ENCODE measurements at regions not wholly inside any gene's neighbourhood (a gene's known extent, or its start where the extent isn't known, plus 50 kb on each side); places are given as distances from the start of the nearest gene placed in this dataset.
"Not testable (repeated sequence)": the region's sequence is repeated elsewhere in the genome, so short reads cannot be mapped to it uniquely, and the experiment has no call there.

DNA sequence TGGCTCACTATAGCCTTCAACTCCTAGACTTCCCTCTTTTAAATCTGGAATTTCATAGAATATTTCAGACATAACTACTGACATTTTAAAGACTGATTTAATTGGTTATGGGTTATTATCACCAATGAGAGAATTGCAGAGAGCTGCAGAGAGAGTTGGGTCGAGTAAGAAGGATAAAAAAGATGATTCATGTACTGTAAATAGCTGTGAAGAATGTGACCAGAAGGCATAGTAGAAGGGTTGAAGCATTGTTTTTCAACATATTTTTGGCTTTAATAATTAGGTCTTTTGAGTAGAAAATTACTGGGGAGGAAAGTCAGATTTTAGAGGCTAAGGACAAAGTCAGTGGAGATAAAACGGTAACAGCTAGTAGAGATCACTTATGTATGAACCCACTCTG is 503.2 kb upstream of the SLC8A1 start:
- no peak for DNase-seq (ENCODE audit: low read depth)

DNA sequence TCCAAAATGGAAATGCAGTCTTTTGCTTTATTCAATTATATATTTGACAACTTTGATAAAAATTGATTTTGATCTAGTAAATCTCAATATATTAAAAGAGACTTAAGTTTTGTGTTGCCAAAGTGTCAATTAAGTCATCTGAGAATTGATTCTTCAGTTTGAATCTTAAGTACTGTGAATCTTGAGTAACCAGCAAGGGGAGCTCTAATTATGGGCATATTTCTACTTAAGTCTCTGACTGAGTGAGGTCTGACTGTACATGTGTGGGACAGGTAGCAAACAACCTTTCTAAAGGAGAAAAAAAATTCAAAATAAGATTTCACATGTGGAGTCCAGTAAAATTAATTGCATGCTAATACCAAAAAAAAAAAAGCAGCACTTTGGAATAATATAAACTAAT is 503.7 kb upstream of the SLC8A1 start:
- no peak for DNase-seq (ENCODE audit: low read depth)

DNA sequence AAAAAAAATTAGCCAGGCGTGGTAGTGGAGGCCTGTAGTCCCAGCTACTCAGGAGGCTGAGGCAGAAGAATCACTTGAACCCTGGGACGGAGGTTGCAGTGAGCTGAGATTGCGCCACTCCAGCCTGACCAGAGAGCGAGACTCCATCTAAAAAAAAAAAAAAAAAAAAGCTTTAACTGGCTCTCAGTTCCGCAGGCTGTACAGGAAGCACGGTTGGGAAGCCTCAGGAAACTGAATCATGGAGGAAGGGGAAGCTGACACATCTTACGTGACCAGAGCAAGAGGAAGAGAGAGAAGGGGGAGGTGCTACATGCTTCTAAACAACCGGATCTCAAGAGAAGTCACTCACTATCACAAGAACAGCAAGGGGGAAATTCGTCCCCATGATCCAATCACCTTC is 505.6 kb upstream of the SLC8A1 start:
- DNase-seq (ENCODE audit: low read depth) = no peak

- DNase-seq (ENCODE audit: low read depth) = no peak
Measured at GRCh38 chr2:40962026-40962425, 510.1 kb upstream of the SLC8A1 start.

DNA sequence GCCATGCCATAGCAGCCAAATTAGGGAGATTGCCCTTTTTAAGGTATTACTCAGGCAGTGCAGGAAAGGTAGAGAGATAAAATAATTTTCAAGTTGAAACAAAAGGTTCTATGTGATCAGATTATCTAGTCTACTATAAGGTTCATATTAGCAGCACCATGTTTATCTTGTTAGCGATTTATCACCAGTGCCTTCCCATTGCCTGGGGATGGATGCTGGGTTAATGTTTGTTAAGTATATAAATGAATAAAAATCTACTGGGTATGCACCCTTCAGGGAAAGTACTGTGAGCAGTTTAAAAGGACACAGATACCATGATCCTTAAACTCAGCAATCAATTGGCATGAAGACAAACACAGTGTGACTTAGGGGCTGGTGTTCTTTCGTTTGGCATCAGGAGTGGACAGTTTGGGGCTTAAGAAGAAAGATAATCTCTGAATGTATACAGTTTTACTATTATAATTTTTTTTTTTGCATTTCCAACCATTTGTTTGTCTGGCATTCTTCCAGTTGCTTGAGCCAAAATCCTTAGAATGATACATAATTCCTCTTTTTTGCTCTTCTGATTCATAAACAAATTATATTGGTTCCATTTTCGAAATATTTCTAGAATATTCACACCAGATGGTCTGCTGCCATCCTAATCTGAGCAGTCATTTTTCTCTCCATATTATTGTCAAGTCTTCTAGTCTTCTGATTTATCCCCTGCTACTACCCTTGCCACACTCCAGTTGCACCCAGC is 512.8 kb upstream of the SLC8A1 start:
- DNase-seq (ENCODE audit: low read depth) = no peak

DNA sequence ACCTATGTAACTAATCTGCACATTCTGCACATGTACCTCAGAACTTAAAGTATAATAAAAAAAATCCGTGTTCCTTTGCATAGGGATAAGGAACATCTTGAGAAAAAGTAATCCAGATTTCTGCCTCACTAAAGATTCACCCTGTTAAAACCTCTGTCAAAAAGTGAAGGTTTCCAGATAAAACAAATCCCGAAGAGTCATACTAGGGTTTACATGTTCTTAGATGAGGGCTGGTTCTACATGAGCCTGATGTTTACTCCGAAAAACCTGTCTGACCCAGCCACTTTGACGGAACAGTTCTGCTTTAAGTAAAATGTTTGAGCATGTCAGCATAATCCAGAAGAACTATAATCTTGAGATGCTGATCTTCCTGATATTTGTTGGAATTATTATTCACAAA is 515.6 kb upstream of the SLC8A1 start:
- no peak for DNase-seq (ENCODE audit: low read depth)

DNA sequence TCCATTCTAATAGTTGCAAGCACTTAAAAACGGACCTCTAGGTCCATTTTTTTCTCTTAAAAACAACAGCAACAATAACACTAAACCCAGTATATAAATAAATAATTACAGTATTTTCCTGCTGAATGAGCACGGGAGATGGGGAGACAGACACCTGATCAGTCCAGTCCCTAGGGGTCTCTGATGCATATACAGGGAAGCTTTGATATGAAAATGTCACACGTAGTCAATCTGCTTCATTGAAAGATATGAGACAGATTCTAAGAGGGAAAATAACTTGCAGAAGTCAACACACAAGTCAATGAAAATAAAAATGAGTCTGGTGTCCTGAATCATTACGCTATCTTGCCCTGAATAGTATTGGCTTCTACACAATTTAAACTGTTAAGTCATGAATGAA is 523.3 kb upstream of the SLC8A1 start:
- DNase-seq (ENCODE audit: low read depth) = no peak

DNA sequence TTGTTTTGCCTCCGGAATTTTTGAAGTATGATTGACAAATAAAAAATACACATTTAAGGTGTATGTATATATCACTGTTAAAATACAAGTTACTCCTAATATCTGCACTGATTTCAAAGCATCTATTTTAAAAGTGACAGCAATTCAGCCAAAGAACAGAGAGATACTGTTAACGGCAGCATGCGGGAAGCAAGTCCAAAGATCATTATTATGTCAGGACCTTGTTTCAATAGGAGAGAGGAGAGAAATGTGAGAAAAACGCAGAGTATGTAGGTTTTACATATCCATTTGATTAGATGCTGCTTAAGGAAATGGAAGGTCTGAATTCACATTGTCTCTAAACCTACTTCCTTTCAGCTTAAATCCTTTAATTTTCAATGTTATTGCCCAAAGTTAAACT is 545.5 kb upstream of the SLC8A1 start:
- no peak for DNase-seq (ENCODE audit: low read depth)

- DNase-seq (ENCODE audit: low read depth) = no peak
Measured at GRCh38 chr2:41000374-41000773, 548.5 kb upstream of the SLC8A1 start.

DNA sequence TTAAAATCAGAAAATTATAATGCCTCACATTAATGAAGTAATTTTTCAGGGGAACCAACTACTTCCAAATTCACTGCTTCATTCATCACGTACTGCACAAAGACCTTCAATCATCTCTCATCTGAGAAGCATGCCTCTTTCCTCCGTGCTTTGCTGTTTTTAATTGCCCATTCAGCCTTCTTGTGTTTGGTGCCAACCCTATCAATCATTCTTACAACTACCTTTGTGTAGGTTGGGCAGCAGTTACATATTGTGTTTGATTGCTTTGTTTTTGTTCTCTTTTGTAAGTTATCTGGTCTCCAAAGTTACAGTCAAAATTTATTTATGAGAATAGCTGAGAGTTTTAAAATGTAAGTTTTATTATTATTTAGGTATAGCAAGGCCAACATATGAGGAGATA is 549.0 kb upstream of the SLC8A1 start:
- DNase-seq (ENCODE audit: low read depth) = no peak

- no peak for DNase-seq (ENCODE audit: low read depth)
Measured at GRCh38 chr2:41004700-41005099, 552.8 kb upstream of the SLC8A1 start.

DNA sequence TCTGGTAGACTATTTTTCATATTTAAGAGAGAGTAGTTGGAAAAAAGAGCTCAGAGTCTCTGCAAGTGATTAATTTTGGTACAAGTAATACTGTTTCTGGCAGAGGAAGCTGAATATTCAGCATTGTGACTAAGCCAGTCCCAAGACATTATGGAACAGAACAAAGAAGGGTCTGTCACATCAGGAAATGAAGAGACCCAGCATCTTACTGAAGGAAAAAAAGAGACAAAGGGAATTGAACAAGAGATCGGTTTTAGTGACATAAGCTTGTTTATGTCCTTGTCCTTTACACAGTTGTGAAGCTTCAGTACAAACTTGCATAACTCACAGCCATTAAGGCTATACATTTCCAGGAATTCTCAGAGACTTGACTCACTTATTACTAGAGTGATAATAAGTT is 568.5 kb upstream of the SLC8A1 start:
- DNase-seq (ENCODE audit: low read depth) = no peak

DNA sequence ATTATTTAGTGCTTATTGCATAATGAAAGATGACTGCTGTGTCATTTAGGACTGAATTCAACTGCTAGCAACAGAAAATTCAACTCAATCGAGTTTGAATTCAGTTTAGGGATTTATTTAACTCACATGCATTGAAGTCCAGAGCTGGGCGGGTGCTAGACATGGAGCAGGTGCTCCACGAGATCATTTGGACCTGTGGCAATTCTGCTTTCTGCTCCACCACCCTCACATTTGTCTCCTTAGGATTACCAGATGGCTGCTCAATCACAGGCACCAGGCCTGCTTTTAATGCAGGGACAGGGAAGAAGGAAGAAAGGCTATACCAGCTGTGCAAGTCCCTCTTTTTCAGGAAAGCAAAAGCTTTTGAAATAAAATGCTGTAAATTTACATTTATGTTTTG is 572.9 kb upstream of the SLC8A1 start:
- DNase-seq (ENCODE audit: low read depth) = no peak

GRCh38 chr2:41026613-41027012 is 574.7 kb upstream of the SLC8A1 start:
- DNase-seq (ENCODE audit: low read depth) = no peak

GRCh38 chr2:41027095-41027494 is 575.2 kb upstream of the SLC8A1 start:
- no peak for DNase-seq (ENCODE audit: low read depth)

DNA sequence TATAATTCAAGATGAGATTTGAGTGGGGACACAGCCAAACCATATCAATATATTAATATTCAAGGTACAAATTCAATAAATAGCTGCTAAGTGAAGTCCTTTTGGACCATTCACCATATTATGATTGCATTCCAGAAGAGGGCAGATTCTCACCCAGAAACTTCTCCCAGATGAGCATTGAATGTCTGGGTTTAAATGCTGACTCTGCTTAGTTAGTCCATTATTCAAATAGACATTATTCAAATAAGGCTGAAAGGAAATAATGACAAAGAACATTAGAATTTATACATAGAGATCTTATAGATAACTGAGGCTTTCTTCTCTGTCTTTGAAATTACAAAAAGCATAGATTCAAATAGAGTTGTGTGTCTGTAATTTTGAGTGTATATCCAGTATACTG is 579.4 kb upstream of the SLC8A1 start:
- no peak for DNase-seq (ENCODE audit: low read depth)

GRCh38 chr2:41032715-41033114 is 580.8 kb upstream of the SLC8A1 start:
- DNase-seq (ENCODE audit: low read depth) = no peak

DNA sequence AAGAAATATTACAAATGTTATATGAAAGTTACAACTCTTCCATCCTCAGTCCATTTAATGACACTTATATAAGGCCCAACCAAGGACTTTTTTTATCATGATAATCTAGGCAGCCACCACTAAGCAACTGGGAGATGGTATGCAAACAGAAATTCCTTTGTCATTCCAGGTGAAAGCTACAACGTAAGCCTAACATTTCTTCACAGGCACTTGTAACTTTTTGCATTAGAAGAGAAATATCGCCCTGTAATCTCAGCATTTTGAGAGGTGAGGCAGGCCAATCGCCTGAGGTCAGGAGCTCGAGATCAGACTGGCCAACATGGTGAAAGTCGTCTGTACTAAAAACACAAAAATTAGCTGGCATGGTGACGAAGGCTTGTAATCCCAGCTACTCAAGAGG is 581.2 kb upstream of the SLC8A1 start:
- DNase-seq (ENCODE audit: low read depth) = no peak

GRCh38 chr2:41038408-41038807 is 586.5 kb upstream of the SLC8A1 start:
- no peak for DNase-seq (ENCODE audit: low read depth)

- DNase-seq (ENCODE audit: low read depth) = not testable (repeated sequence)
Measured at GRCh38 chr2:41039750-41040149, 587.9 kb upstream of the SLC8A1 start.

DNA sequence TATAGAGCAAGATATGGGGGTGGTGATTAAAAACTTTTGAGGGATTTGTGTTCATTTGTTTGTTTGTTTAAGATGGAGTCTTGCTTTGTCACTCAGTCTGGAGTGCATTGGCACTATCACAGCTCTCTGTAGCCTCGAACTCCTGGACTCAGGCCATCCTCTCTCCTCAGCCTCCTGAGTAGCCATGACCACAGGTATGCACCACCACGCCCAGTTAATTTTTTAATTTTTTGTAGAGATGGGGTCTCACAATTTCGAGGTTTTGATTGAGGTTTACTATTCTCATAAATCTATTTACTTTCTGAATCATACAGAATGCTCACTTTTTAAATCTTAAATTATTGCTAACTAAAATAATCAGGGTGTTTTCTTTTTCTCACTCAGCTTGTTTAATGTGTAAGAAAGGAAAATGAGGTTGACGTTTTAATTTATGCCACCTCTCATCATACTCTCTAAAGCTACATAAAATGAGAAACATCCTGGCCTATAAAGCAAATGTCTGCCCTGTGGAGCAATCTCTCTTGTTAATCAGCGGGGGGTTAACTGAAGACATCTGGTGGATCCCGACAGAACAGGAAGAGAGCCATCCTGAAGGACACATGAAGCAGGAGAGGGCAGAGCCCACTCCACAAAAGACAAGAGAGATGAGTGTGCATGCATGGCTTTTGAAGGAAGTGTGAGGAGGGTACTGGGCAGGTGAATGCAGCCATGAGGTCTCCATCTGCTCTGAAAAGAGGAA is 589.1 kb upstream of the SLC8A1 start:
- DNase-seq (ENCODE audit: low read depth) = no peak

DNA sequence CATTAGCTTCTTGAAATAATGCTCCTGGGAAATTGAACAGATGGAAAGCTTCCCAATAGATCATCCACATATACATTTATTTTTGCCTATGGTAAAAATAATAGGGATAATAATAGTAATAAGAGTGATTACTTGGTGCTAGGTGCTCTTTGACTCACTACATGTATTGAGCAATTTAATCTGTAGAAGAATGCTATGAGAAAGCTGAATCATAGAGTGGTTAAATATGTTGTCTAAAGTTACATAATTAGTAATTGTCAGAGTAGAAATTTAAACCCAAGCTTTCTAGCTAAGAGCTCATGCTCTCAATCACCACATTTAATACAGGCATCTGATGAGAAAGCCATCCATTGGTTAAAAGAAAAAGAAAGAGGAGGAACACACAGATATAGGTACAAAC is 590.5 kb upstream of the SLC8A1 start:
- no peak for DNase-seq (ENCODE audit: low read depth)

DNA sequence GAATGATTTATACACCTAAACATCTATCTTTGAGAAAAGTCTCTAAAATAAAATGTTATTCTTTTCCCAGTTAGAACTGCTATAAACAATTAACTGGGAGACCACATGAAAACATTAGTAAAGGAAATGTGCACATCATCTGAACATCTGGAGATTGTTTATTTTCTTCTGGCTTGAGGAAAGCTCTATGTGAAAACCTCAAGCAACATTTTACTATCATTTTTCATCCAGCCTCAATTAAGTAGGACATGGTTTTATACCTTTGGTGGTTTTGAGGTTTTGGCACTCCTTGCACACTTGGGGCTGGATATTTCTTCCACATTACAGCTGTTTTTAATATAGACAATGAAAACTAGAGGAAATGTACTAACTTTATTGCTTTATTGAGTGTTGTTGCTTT is 609.5 kb upstream of the SLC8A1 start:
- no peak for DNase-seq (ENCODE audit: low read depth)

GRCh38 chr2:41062336-41062735 is 610.4 kb upstream of the SLC8A1 start:
- no peak for DNase-seq (ENCODE audit: low read depth)
